Thymus (tissue), 11 donors: ENCODE measurements at regions not wholly inside any gene's neighbourhood (a gene's known extent, or its start where the extent isn't known, plus 50 kb on each side); places are given as distances from the start of the nearest gene placed in this dataset.
A peak's percentile ranks its signal among the peaks of the same experiment; 100 is the strongest.

ENCODE experiments used
- DNase-seq, 9 donors: peaks; one replicate each; pipeline ENCODE4 v3.0.0-alpha.2; 2013; ENCODE audit warnings: low spot score in 9 of 9, low read depth in 6 of 9, missing footprints in 1 of 9
- H3K27ac ChIP-seq, 2 donors: one replicate each; pipeline ENCODE4 v1.5.1; 2013; ENCODE audit warnings: control low read depth in 1 of 2, low read depth in 1 of 2, low read length in 1 of 2, mild to moderate bottlenecking in 1 of 2, moderate library complexity in 1 of 2
- H3K27me3 ChIP-seq, 2 donors: one replicate each; pipeline ENCODE4 v1.5.1; 2013; ENCODE audit warnings: low read length in 1 of 2; ENCODE audit not compliant: control insufficient read depth in 2 of 2, insufficient read depth in 1 of 2
- H3K36me3 ChIP-seq, 2 donors: one replicate each; pipeline ENCODE4 v1.5.1; 2013; ENCODE audit warnings: low read length in 1 of 2, mild to moderate bottlenecking in 1 of 2, moderate library complexity in 1 of 2; ENCODE audit not compliant: control insufficient read depth in 2 of 2, insufficient read depth in 2 of 2
- H3K4me1 ChIP-seq, 2 donors: one replicate each; pipeline ENCODE4 v1.5.1; 2013; ENCODE audit warnings: low read length in 2 of 2; ENCODE audit not compliant: control insufficient read depth in 2 of 2, insufficient read depth in 2 of 2
- H3K4me3 ChIP-seq, 2 donors: one replicate each; pipeline ENCODE4 v1.5.1; 2013; ENCODE audit warnings: low read length in 2 of 2, control low read depth in 1 of 2, mild to moderate bottlenecking in 1 of 2
- H3K9me3 ChIP-seq, 2 donors: one replicate each; pipeline ENCODE4 v1.5.1; 2013; ENCODE audit warnings: low read length in 1 of 2, mild to moderate bottlenecking in 1 of 2; ENCODE audit not compliant: control insufficient read depth in 2 of 2, insufficient read depth in 1 of 2
- WGBS: extraction: QIAGEN DNeasy Blood & Tissue Kit; methylation state at CpG from one replicate; pipeline ENCODE4 v1.1.7; 2013; 5-methylcytosine and 5-hydroxymethylcytosine counted together
- donor health status: healthy.

DNA sequence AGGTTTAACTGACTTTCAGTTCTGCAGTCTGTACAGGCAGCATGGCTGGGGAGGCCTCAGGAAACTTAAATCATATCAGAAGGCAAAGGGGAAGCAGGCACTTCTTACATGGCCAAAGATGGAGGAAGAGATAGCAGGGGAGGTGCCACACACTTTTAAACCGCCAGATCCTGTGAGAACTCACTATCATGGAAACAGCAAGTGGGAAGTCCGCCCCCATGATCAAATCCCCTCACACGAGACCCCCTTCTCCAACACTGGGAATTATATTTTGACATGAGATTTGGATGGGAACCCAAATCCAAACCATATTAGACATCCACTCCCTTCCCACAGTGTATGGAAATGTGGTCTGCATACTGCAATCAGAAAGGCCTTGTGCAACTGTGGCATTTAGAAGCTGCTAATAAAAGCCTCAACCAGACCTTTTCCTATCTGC, 148.2 kb downstream of the FCRL5 start:
- 44% methylated on average over 3 of the region's 3 CpGs for WGBS
- Histone ChIP-seq H3K36me3 (no peaks in the 10 kb centered on the region), H3K4me3 (no peak overlapping the region), H3K9me3 (no peaks in the 10 kb centered on the region), H3K4me1 (peaks cover 0 to 4% of the 10 kb centered on the region in 2 donors), H3K27ac (no peak overlapping the region), H3K27me3 (no peaks in the 10 kb centered on the region)
- DNase-seq: peak in 1 of 9 donors; percentile 8

DNA sequence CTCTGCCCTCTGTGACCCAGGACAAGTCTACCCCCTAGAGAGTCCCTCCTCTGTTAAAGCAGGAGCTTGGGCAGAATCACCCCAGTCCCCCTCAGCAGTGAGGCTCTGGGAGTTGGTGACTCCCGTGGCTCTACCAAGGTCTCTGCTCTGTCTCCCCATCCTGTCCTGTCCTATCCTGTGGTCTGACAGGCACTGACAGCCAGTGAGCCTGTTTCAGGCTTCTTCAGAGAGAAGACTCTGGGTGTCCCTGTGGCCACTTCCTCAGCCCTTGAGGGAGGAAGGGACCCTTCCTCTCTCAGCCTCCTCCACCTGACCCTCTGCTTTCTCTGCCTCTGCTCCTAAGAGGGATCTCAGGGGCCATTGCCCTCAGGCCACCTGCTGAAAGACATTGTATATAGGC, 148.7 kb downstream of the FCRL5 start:
- H3K36me3 ChIP-seq: no peaks in the 10 kb centered on the region
- 6% methylated on average over 1 of the region's 1 CpG for WGBS
- no peak overlapping the region for H3K27ac ChIP-seq
- H3K9me3 ChIP-seq: no peaks in the 10 kb centered on the region
- H3K27me3 ChIP-seq: no peaks in the 10 kb centered on the region
- H3K4me1 ChIP-seq: peaks cover 0 to 4% of the 10 kb centered on the region in 2 donors
- H3K4me3 ChIP-seq: no peak overlapping the region
- no peak for DNase-seq

DNA sequence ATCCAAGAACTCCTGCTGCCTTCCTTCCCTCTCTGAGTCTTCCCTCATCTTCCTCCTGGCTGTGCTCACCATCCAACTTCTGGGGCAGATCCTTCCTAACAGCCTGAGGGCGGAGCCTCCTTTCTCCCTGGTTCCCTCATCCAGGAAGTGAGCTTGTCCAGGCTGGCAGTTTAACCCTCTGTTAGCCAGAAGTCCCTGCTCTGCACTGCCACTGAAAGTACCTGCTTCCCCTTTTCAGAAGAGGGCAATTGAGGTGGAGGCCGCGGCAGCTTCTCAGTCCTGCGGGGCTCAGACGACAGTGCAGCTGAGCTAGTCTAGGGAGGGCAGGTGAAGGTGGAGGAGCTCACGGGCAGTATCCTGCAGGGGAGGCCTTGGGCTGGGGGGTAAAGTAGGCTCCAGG, 149.1 kb downstream of the FCRL5 start:
- Histone ChIP-seq H3K4me1 (peaks cover 0 to 4% of the 10 kb centered on the region in 2 donors), H3K4me3 (no peak overlapping the region), H3K9me3 (no peaks in the 10 kb centered on the region), H3K36me3 (no peaks in the 10 kb centered on the region), H3K27ac (no peak overlapping the region), H3K27me3 (no peaks in the 10 kb centered on the region)
- DNase-seq: peak in 1 of 9 donors; percentile 9
- 15% methylated on average over 6 of the region's 6 CpGs for WGBS

DNA sequence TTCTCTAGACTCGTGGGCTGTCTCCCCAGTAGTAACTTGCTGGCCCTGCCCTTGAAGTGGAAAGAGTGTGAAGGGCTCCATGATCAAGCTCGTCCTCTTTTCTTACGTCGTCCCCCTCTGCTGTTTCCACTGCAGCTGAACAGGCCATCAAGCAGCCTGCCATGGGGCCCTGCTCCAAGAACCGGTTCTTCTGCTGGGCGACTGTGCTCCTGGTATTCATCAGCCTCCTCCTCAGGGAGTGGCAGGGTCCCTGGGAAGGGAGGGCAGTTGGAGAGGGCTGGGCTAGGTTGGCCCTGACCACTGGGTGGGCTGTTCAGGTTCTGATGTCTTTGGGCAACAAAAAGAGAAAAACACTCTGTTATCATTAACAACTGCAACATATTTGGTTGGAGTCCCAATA, 151.5 kb downstream of the FCRL5 start:
- no peak overlapping the region for H3K27ac ChIP-seq
- 82% methylated on average over 6 of the region's 6 CpGs for WGBS
- H3K9me3 ChIP-seq: no peaks in the 10 kb centered on the region
- no peak overlapping the region for H3K4me3 ChIP-seq
- DNase-seq: no peak
- no peaks in the 10 kb centered on the region for H3K36me3 ChIP-seq
- H3K27me3 ChIP-seq: no peaks in the 10 kb centered on the region
- H3K4me1 ChIP-seq: peaks cover 0 to 4% of the 10 kb centered on the region in 2 donors

DNA sequence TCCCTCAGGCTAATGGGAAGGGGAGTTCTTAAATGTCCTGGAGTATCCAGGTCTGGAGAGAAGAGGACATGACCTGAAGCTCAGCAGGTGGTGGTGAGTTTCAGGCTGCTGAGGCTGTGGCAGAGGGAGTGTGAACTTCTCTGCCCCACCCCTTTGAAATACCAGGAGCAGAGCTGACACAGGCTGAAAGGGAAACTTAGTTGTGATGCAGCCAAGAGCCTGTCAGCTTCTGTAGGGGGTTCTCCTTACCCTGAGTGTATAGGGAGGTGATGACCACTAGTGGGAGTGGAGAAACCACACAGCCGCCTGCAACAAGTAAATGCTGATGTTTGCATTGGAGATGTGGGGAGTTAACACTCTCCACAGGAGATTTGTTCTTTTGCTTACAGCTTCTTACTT, 152.3 kb downstream of the FCRL5 start:
- peak in 2 of 9 donors; percentile 4 to 15 for DNase-seq
- Histone ChIP-seq H3K27ac (no peak overlapping the region), H3K27me3 (no peaks in the 10 kb centered on the region), H3K9me3 (no peaks in the 10 kb centered on the region), H3K4me3 (no peak overlapping the region), H3K36me3 (no peaks in the 10 kb centered on the region), H3K4me1 (peaks cover 0 to 4% of the 10 kb centered on the region in 2 donors)
- 61% methylated on average over 1 of the region's 1 CpG for WGBS

DNA sequence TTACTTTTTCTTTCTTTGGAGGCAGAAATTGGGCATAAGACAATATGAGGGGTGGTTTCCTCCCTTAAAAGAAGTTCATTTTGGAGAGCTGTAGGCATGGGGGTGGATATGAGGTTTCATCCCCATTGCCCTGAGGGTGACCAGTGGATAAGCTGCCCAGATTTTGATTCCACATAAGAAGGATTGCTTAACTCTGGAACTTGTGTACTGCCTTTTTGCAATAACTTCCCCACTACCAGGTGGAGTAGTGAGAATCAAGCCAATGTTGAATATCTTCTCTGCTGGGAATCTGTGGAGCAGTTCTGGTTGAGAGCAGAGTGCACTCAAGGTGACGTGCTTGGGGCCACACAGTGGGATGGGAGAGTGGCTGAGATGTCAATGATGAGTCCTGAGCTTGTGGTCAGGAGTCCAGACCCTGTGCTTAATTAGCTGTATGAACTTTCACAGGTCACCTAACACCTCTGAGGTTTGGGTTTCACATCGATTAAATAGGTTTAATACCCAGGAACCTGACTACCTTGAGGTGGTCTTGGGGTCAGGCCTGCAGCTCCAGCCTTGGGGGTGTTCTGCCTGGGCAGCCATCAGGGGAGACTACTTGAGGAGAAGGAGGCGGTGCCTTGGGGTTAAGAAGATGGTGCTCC, 152.9 kb downstream of the FCRL5 start:
- no peak overlapping the region for H3K4me3 ChIP-seq
- H3K27ac ChIP-seq: no peak overlapping the region
- H3K36me3 ChIP-seq: no peaks in the 10 kb centered on the region
- no peaks in the 10 kb centered on the region for H3K27me3 ChIP-seq
- no peak for DNase-seq
- peaks cover 0 to 4% of the 10 kb centered on the region in 2 donors for H3K4me1 ChIP-seq
- no peaks in the 10 kb centered on the region for H3K9me3 ChIP-seq
- WGBS: 70% methylated on average over 3 of the region's 3 CpGs

DNA sequence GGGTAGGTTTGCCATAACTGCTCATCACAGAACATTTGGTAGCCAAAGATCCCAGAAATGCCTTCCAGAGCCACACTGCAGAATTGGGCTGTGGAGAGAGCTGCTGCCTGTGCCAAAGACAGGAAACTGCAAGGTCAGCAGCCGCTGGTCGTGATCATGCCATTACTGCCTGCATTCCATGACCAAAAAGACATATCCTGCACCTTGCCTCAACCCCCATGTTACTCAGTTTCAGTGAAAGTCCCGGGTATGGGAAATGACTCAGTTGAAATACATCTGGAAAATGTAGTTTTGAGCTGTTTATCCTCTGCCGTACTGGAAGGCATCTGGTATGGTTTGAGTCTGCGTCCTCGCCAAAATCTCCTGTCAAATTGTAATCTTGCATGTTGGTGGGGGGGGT, 161.7 kb downstream of the FCRL5 start:
- no peak for DNase-seq
- Histone ChIP-seq H3K27ac (no peak overlapping the region), H3K36me3 (no peaks in the 10 kb centered on the region), H3K4me1 (no peaks in the 10 kb centered on the region), H3K27me3 (no peaks in the 10 kb centered on the region), H3K9me3 (no peaks in the 10 kb centered on the region), H3K4me3 (no peak overlapping the region)
- WGBS: 89% methylated on average over 6 of the region's 6 CpGs

DNA sequence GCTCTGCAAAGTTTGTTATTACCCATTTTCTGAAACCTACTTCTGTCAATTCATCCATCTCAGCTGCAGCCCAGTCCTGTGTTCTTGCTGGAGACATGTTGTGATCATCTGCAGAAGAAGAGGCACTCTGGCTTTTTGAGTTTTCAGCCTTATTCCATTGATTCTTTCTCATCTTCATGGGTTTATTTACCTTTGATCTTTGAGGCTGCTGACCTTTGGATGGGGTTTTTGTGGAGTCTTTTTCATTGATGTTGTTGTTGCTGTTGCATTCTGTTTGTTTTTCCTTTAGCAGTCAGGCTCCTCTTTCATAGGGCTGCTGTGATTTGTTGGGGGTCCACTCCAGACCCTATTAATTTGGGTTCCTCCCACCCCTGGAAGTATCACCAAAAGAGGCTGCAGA, 164.3 kb downstream of the FCRL5 start:
- H3K4me3 ChIP-seq: no peak overlapping the region
- H3K4me1 ChIP-seq: no peaks in the 10 kb centered on the region
- DNase-seq: no peak
- no peaks in the 10 kb centered on the region for H3K9me3 ChIP-seq
- no peak overlapping the region for H3K27ac ChIP-seq
- no peaks in the 10 kb centered on the region for H3K27me3 ChIP-seq
- no peaks in the 10 kb centered on the region for H3K36me3 ChIP-seq

DNA sequence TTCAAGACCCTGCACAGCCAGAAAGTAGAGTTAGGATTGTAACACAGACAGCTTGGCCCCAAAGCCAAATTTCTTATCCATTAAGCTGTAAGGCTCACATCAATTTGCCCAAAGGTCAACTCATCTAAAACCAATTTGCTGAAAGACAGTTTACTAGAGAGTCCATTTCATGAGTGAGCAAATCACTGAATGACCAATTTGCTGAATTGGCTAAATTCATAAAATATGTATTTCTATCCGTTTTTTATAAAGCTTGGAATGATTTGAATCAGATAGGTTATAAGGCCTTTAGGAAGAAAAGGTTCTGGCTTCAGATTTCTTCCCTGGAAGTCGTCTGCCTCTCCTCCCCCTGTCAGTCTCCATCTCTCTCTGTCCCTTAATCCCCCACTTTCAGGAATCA, 168.1 kb downstream of the FCRL5 start:
- 88% methylated on average over 2 of the region's 2 CpGs for WGBS
- Histone ChIP-seq H3K27ac (no peak overlapping the region), H3K9me3 (no peaks in the 10 kb centered on the region), H3K4me1 (no peaks in the 10 kb centered on the region), H3K36me3 (no peaks in the 10 kb centered on the region), H3K27me3 (peaks cover 0 to 4% of the 10 kb centered on the region in 2 donors), H3K4me3 (no peak overlapping the region)
- DNase-seq: no peak
